Mononuclear cell (primary cell): ENCODE measurements at regions not wholly inside any gene's neighbourhood (a gene's known extent, or its start where the extent isn't known, plus 50 kb on each side); places are given as distances from the start of the nearest gene placed in this dataset.

Experiments
- H3K27me3 ChIP-seq: 2 replicates; pipeline ENCODE4 v1.6.0; 2011; ENCODE audit warnings: low read length, control low read depth; ENCODE audit not compliant: insufficient read depth
- H3K4me1 ChIP-seq: 2 replicates; pipeline ENCODE4 v1.5.1; 2011; ENCODE audit warnings: mild to moderate bottlenecking, low read length, control low read depth; ENCODE audit not compliant: insufficient read depth
- H3K4me3 ChIP-seq: 2 replicates; pipeline ENCODE4 v1.5.1; 2011; ENCODE audit warnings: mild to moderate bottlenecking, low read length, moderate library complexity
- H3K9me3 ChIP-seq: 2 replicates; pipeline ENCODE4 v1.5.1; 2011; ENCODE audit warnings: low read depth, mild to moderate bottlenecking, control low read depth, low read length

GRCh38 chr5:35370871-35371270, 140.6 kb upstream of the PRLR start:
- Histone ChIP-seq H3K4me1 (no peaks in the 10 kb centered on the region), H3K9me3 (no peaks in the 10 kb centered on the region), H3K27me3 (no peaks in the 10 kb centered on the region), H3K4me3 (no peak overlapping the region)

- Histone ChIP-seq H3K27me3 (no peaks in the 10 kb centered on the region), H3K4me1 (no peaks in the 10 kb centered on the region), H3K9me3 (no peaks in the 10 kb centered on the region), H3K4me3 (no peak overlapping the region)
Measured at GRCh38 chr5:35369965-35370790, 139.9 kb upstream of the PRLR start.

- Histone ChIP-seq H3K4me1 (no peaks in the 10 kb centered on the region), H3K4me3 (no peak overlapping the region), H3K9me3 (no peaks in the 10 kb centered on the region), H3K27me3 (no peaks in the 10 kb centered on the region)
Measured at GRCh38 chr5:35367526-35367925, 137.2 kb upstream of the PRLR start.

- no peaks in the 10 kb centered on the region for H3K27me3 ChIP-seq
- H3K4me1 ChIP-seq, result no peaks in the 10 kb centered on the region
- H3K9me3 ChIP-seq, result no peaks in the 10 kb centered on the region
- H3K4me3 ChIP-seq, result no peak overlapping the region
Measured at GRCh38 chr5:35365758-35366157, 135.5 kb upstream of the PRLR start.

GRCh38 chr5:35364350-35364749, 134.1 kb upstream of the PRLR start:
- Histone ChIP-seq H3K4me1 (no peaks in the 10 kb centered on the region), H3K4me3 (no peak overlapping the region), H3K9me3 (no peaks in the 10 kb centered on the region), H3K27me3 (no peaks in the 10 kb centered on the region)

GRCh38 chr5:35363387-35363965, 133.2 kb upstream of the PRLR start:
- Histone ChIP-seq H3K9me3 (no peaks in the 10 kb centered on the region), H3K27me3 (no peaks in the 10 kb centered on the region), H3K4me3 (no peak overlapping the region)

GRCh38 chr5:35362772-35363171, 132.5 kb upstream of the PRLR start:
- H3K4me3 ChIP-seq, result no peak overlapping the region
- H3K27me3 ChIP-seq, result no peaks in the 10 kb centered on the region
- no peaks in the 10 kb centered on the region for H3K4me1 ChIP-seq
- no peaks in the 10 kb centered on the region for H3K9me3 ChIP-seq

More at GRCh38 chr5:35363387-35363965, 133.2 kb upstream of the PRLR start:
- no peaks in the 10 kb centered on the region for H3K4me1 ChIP-seq

- no peaks in the 10 kb centered on the region for H3K27me3 ChIP-seq
- H3K9me3 ChIP-seq, result no peaks in the 10 kb centered on the region
- H3K4me3 ChIP-seq, result no peak overlapping the region
- H3K4me1 ChIP-seq, result no peaks in the 10 kb centered on the region
Measured at GRCh38 chr5:35360671-35361070, 130.4 kb upstream of the PRLR start.

GRCh38 chr5:35359859-35360258, 129.6 kb upstream of the PRLR start:
- H3K9me3 ChIP-seq, result no peaks in the 10 kb centered on the region
- H3K4me1 ChIP-seq, result no peaks in the 10 kb centered on the region
- H3K4me3 ChIP-seq, result no peak overlapping the region
- H3K27me3 ChIP-seq, result no peaks in the 10 kb centered on the region

GRCh38 chr5:35357973-35358372, 127.7 kb upstream of the PRLR start:
- no peaks in the 10 kb centered on the region for H3K27me3 ChIP-seq
- H3K4me1 ChIP-seq, result no peaks in the 10 kb centered on the region
- no peaks in the 10 kb centered on the region for H3K9me3 ChIP-seq
- H3K4me3 ChIP-seq, result no peak overlapping the region

- no peaks in the 10 kb centered on the region for H3K4me1 ChIP-seq
- H3K4me3 ChIP-seq, result no peak overlapping the region
- H3K9me3 ChIP-seq, result no peaks in the 10 kb centered on the region
- no peaks in the 10 kb centered on the region for H3K27me3 ChIP-seq
Measured at GRCh38 chr5:35356725-35357124, 126.4 kb upstream of the PRLR start.

- Histone ChIP-seq H3K4me1 (no peaks in the 10 kb centered on the region), H3K4me3 (no peak overlapping the region), H3K9me3 (no peaks in the 10 kb centered on the region), H3K27me3 (no peaks in the 10 kb centered on the region)
Measured at GRCh38 chr5:35354751-35355150, 124.5 kb upstream of the PRLR start.

- Histone ChIP-seq H3K9me3 (no peaks in the 10 kb centered on the region), H3K4me3 (no peak overlapping the region), H3K27me3 (no peaks in the 10 kb centered on the region), H3K4me1 (no peaks in the 10 kb centered on the region)
Measured at GRCh38 chr5:35345222-35345621, 114.9 kb upstream of the PRLR start.

GRCh38 chr5:35342664-35343063, 112.4 kb upstream of the PRLR start:
- H3K4me3 ChIP-seq, result no peak overlapping the region
- no peaks in the 10 kb centered on the region for H3K4me1 ChIP-seq
- no peaks in the 10 kb centered on the region for H3K9me3 ChIP-seq
- H3K27me3 ChIP-seq, result no peaks in the 10 kb centered on the region

GRCh38 chr5:35341189-35341588, 110.9 kb upstream of the PRLR start:
- no peaks in the 10 kb centered on the region for H3K4me1 ChIP-seq
- no peaks in the 10 kb centered on the region for H3K9me3 ChIP-seq
- H3K27me3 ChIP-seq, result no peaks in the 10 kb centered on the region
- H3K4me3 ChIP-seq, result no peak overlapping the region

- Histone ChIP-seq H3K4me3 (no peak overlapping the region), H3K4me1 (no peaks in the 10 kb centered on the region)
Measured at GRCh38 chr5:35339616-35340100, 109.4 kb upstream of the PRLR start.

More at GRCh38 chr5:35339616-35340100, 109.4 kb upstream of the PRLR start:
- Histone ChIP-seq H3K27me3 (no peaks in the 10 kb centered on the region), H3K9me3 (no peaks in the 10 kb centered on the region)
